BJ (cell line): ENCODE measurements at regions not wholly inside any gene's neighbourhood (a gene's known extent, or its start where the extent isn't known, plus 50 kb on each side); places are given as distances from the start of the nearest gene placed in this dataset.
"Not testable (repeated sequence)": the region's sequence is repeated elsewhere in the genome, so short reads cannot be mapped to it uniquely, and the experiment has no call there.

ENCODE experiments used
- CTCF ChIA-PET: fragments of 350-600 bp; formaldehyde crosslinking; extraction: SDS; loops from one replicate; lab custom pipeline; 2021; ENCODE audit warnings: antibody characterized with exemption, inconsistent platforms; lab: Yijun Ruan, JAX
- POLR2A ChIA-PET: fragments of 300-600 bp; sonication (Branson Sonifier 250); formaldehyde crosslinking; extraction: SDS; loops from one replicate; lab custom pipeline; 2021; ENCODE audit warnings: antibody characterized with exemption; lab: Charles Lee
- DNase-seq: peaks from one replicate; pipeline ENCODE4 v3.0.0-alpha.2; 2011; ENCODE audit warnings: low read depth
- H3K27me3 ChIP-seq: 2 replicates; pipeline ENCODE4 v1.6.0; 2011; ENCODE audit warnings: low read length; ENCODE audit not compliant: control insufficient read depth, insufficient read depth
- H3K36me3 ChIP-seq: 2 replicates; pipeline ENCODE4 v1.5.1; 2011; ENCODE audit warnings: low read length; ENCODE audit not compliant: control insufficient read depth, insufficient read depth
- H3K4me3 ChIP-seq: 2 replicates; pipeline ENCODE4 v1.5.1; 2011; ENCODE audit warnings: low read depth, mild to moderate bottlenecking, control low read depth, low read length
- TF ChIP-seq, protein P1 (sequence below): IDR thresholded peaks from 2 replicates; pipeline ENCODE4 v1.5.1; 2011; ENCODE audit warnings: low read depth, mild to moderate bottlenecking, control low read depth, inconsistent platforms, low read length, moderate library complexity; ENCODE audit not compliant: insufficient read depth

GRCh38 chr6:9307187-9307586 lies 871.8 kb upstream of the SLC35B3 start:
- ChIA-PET POLR2A (no interaction called here), CTCF (interaction anchor here (0.7 to 1.4 kb wide), 3 partner anchors 10 to 128 kb away, joined by 3 to 5 read pairs (median 4); no protein-coding TSS in a partner anchor)
- H3K27me3 ChIP-seq, result no peaks in the 10 kb centered on the region

GRCh38 chr6:9295644-9296043 lies 860.3 kb upstream of the SLC35B3 start:
- no peaks in the 10 kb centered on the region for H3K36me3 ChIP-seq
- TF ChIP-seq, protein P1, sequence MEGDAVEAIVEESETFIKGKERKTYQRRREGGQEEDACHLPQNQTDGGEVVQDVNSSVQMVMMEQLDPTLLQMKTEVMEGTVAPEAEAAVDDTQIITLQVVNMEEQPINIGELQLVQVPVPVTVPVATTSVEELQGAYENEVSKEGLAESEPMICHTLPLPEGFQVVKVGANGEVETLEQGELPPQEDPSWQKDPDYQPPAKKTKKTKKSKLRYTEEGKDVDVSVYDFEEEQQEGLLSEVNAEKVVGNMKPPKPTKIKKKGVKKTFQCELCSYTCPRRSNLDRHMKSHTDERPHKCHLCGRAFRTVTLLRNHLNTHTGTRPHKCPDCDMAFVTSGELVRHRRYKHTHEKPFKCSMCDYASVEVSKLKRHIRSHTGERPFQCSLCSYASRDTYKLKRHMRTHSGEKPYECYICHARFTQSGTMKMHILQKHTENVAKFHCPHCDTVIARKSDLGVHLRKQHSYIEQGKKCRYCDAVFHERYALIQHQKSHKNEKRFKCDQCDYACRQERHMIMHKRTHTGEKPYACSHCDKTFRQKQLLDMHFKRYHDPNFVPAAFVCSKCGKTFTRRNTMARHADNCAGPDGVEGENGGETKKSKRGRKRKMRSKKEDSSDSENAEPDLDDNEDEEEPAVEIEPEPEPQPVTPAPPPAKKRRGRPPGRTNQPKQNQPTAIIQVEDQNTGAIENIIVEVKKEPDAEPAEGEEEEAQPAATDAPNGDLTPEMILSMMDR, result no peak
- ChIA-PET CTCF (no interaction called here), POLR2A (no interaction called here)
- no peak for DNase-seq
- no peak overlapping the region for H3K4me3 ChIP-seq
- H3K27me3 ChIP-seq, result no peaks in the 10 kb centered on the region

More at GRCh38 chr6:9307187-9307586, 871.8 kb upstream of the SLC35B3 start:
- TF ChIP-seq, protein P1, result no peak
- DNase-seq, result no peak
- H3K4me3 ChIP-seq, result no peak overlapping the region
- H3K36me3 ChIP-seq, result no peaks in the 10 kb centered on the region

DNA sequence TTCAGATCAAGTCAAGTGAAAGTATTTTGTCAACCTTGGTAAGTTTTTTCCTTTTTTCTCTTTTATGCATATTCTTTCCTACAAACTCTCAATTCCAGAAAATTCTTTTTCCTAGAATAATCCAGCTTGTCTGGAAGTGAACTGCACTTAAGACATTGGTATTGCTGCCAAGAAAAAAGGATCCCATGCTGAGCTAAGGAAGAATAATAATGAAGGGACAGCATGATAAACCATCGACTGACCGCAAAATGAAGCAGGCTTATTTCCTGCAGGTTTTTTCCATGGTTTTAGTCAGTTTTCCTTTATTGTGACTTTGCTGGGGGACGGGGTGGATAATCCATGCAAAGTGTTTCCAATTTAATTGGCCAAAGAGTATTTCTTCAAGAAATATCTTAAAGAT lies 857.6 kb upstream of the SLC35B3 start:
- TF ChIP-seq, protein P1, result no peak
- H3K4me3 ChIP-seq, result no peak overlapping the region
- H3K36me3 ChIP-seq, result no peaks in the 10 kb centered on the region
- ChIA-PET CTCF (no interaction called here), POLR2A (no interaction called here)
- DNase-seq, result no peak
- no peaks in the 10 kb centered on the region for H3K27me3 ChIP-seq

DNA sequence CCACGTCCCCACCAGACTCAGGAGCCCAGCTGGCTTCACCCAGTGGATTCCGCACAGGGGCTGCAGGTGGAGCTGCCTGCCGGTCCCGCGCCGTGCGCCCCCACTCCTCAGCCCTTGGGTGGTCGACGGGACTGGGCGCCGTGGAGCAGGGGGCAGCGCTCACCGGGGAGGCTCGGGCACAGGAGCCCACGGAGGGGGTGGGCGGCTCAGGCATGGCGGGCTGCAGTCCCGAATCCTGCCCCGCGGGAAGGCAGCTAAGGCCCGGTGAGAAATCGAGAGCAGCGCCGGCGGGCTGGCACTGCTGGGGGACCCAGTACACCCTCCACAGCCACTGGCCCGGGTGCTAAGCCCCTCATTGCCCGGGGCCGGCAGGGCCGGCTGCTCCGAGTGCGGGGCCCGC lies 855.0 kb upstream of the SLC35B3 start:
- H3K36me3 ChIP-seq, H3K27me3 ChIP-seq, CTCF ChIA-PET, H3K4me3 ChIP-seq, DNase-seq, POLR2A ChIA-PET: not testable (repeated sequence)

DNA sequence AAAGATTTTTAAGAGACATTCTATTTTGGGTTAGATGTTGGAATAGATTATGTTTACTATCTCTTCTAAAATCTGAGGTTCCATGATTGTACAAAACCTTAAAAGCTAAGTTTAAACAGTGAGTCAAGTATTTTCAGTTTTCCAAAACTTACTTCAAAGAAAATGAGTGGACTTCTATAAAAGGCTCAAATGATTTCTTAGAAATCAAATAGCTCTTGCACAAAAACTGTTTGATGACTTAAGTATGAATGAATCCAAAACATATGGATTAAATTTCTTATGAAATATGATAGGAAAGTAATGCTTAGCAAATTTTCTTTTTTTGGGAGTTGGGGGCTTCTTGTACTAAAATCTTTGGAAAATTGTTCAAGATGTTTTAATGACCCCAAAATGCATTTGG lies 837.3 kb upstream of the SLC35B3 start:
- Histone ChIP-seq H3K27me3 (no peaks in the 10 kb centered on the region), H3K36me3 (no peaks in the 10 kb centered on the region), H3K4me3 (no peak overlapping the region)
- ChIA-PET POLR2A (no interaction called here), CTCF (no interaction called here)
- DNase-seq, result no peak
- TF ChIP-seq, protein P1, result no peak

GRCh38 chr6:9266741-9267140 lies 831.4 kb upstream of the SLC35B3 start:
- POLR2A ChIA-PET, result no interaction called here
- Histone ChIP-seq H3K27me3 (no peaks in the 10 kb centered on the region), H3K36me3 (no peaks in the 10 kb centered on the region), H3K4me3 (no peak overlapping the region)
- TF ChIP-seq, protein P1, result no peak
- DNase-seq, result no peak
- CTCF ChIA-PET, result no interaction called here
